Breast epithelium (tissue), 4 donors: ENCODE measurements at regions not wholly inside any gene's neighbourhood (a gene's known extent, or its start where the extent isn't known, plus 50 kb on each side); places are given as distances from the start of the nearest gene placed in this dataset.

Experiments used
- DNase-seq, 2 donors: peaks; one replicate each; pipeline ENCODE4 v3.0.0-alpha.2; 2019; ENCODE audit warnings: low spot score in 2 of 2
- H3K27ac ChIP-seq, 2 donors: fragments of 200-600 bp; sonication (generic) in 1 of 2; one replicate each; pipeline ENCODE4 v1.5.1; 2016 to 2019; ENCODE audit warnings: mild to moderate bottlenecking in 1 of 2
- H3K27me3 ChIP-seq, 2 donors: fragments of 200-600 bp; sonication (generic) in 1 of 2; one replicate each; pipeline versions ENCODE4 v1.5.1 to v1.6.0; 2017 to 2019; ENCODE audit warnings: control low read depth in 1 of 2, mild to moderate bottlenecking in 1 of 2
- H3K36me3 ChIP-seq: fragments of 200-600 bp; one replicate; pipeline ENCODE4 v1.5.1; 2019
- H3K4me1 ChIP-seq, 2 donors: fragments of 200-600 bp; sonication (generic); one replicate each; pipeline ENCODE4 v1.5.1; 2016 to 2019; ENCODE audit warnings: control low read depth in 1 of 2
- H3K4me3 ChIP-seq, 3 donors: fragments of 200-600 bp; sonication (generic); 1 replicate in 2 of 3; 2 replicates in 1 of 3; pipeline ENCODE4 v1.5.1; 2016 to 2019; ENCODE audit warnings: mild to moderate bottlenecking in 3 of 3, moderate library complexity in 2 of 3
- H3K9me3 ChIP-seq, 2 donors: fragments of 200-600 bp; sonication (generic) in 1 of 2; one replicate each; pipeline ENCODE4 v1.5.1; 2016 to 2019; ENCODE audit warnings: control low read depth in 1 of 2
- POLR2A ChIP-seq: fragments of 450-650 bp; IDR thresholded peaks from one replicate; pipeline ENCODE4 v1.6.1; 2016; ENCODE audit warnings: antibody characterized with exemption, mild to moderate bottlenecking, moderate library complexity
- POLR2AphosphoS5 ChIP-seq, 3 donors: sonication (generic); formaldehyde crosslinking; IDR thresholded peaks; one replicate each; pipeline ENCODE4 v1.6.1; 2017; ENCODE audit warnings: antibody characterized with exemption in 3 of 3
- intact Hi-C: fragments of 100-400 bp; cut with DNase I; formaldehyde crosslinking; loops from one replicate; pipeline ENCODE4 v1.15.1; 2023; ENCODE audit warnings: low total_unique reads
- TF ChIP-seq, protein P1 (sequence below), 3 donors: fragments of 450-650 bp; IDR thresholded peaks; one replicate each; pipeline ENCODE4 v1.5.1; 2016 to 2017; ENCODE audit warnings: antibody characterized with exemption in 3 of 3, mild to moderate bottlenecking in 3 of 3, moderate library complexity in 3 of 3

- Histone ChIP-seq H3K4me3 (no peak overlapping the region), H3K36me3 (no peaks in the 10 kb centered on the region), H3K9me3 (no peaks in the 10 kb centered on the region), H3K4me1 (no peaks in the 10 kb centered on the region), H3K27me3 (no peaks in the 10 kb centered on the region), H3K27ac (no peak overlapping the region)
- intact Hi-C loops = no loop called here
- no peak for DNase-seq
- TF ChIP-seq POLR2AphosphoS5 (IDR thresholded peaks at IDR 0.05) = no peak
- no peak for TF ChIP-seq POLR2A
- TF ChIP-seq, protein P1, sequence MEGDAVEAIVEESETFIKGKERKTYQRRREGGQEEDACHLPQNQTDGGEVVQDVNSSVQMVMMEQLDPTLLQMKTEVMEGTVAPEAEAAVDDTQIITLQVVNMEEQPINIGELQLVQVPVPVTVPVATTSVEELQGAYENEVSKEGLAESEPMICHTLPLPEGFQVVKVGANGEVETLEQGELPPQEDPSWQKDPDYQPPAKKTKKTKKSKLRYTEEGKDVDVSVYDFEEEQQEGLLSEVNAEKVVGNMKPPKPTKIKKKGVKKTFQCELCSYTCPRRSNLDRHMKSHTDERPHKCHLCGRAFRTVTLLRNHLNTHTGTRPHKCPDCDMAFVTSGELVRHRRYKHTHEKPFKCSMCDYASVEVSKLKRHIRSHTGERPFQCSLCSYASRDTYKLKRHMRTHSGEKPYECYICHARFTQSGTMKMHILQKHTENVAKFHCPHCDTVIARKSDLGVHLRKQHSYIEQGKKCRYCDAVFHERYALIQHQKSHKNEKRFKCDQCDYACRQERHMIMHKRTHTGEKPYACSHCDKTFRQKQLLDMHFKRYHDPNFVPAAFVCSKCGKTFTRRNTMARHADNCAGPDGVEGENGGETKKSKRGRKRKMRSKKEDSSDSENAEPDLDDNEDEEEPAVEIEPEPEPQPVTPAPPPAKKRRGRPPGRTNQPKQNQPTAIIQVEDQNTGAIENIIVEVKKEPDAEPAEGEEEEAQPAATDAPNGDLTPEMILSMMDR (IDR thresholded peaks at IDR 0.05) = no peak
Observed at GRCh38 chr4:175350246-175350645, 432.1 kb downstream of the ADAM29 start.

- Histone ChIP-seq H3K36me3 (no peaks in the 10 kb centered on the region), H3K27ac (no peak overlapping the region), H3K4me1 (no peaks in the 10 kb centered on the region), H3K9me3 (no peaks in the 10 kb centered on the region), H3K4me3 (no peak overlapping the region), H3K27me3 (no peaks in the 10 kb centered on the region)
- TF ChIP-seq POLR2A (no peak), POLR2AphosphoS5 (IDR thresholded peaks at IDR 0.05) (no peak)
- TF ChIP-seq, protein P1 (IDR thresholded peaks at IDR 0.05) = no peak
- no peak for DNase-seq
- intact Hi-C loops = no loop called here
Observed at GRCh38 chr4:175351473-175351872, 433.3 kb downstream of the ADAM29 start.

DNA sequence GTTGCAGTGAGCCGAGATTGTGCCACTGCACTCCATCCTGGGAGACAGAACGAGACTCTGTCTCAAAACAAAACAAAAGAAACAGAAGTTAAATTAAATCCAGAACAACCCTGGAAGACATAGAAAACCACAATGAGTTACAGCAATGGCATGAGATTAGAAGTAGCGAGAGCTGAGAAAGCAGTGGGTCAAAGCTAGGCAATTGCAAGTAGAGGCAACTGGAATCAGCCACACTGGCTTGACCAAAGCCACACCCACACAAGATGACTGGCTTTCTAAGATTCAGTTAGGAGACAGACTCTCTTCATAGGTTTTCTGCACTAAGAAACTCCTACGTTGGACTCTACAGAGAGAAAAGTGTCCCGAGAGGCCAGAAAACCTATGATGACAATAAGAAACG, 443.0 kb downstream of the GPM6A start:
- Histone ChIP-seq H3K4me1 (no peaks in the 10 kb centered on the region), H3K36me3 (no peaks in the 10 kb centered on the region), H3K27ac (no peak overlapping the region), H3K4me3 (no peak overlapping the region), H3K9me3 (no peaks in the 10 kb centered on the region), H3K27me3 (no peaks in the 10 kb centered on the region)
- DNase-seq = no peak
- TF ChIP-seq POLR2AphosphoS5 (IDR thresholded peaks at IDR 0.05) (no peak), POLR2A (no peak)
- TF ChIP-seq, protein P1 (IDR thresholded peaks at IDR 0.05) = no peak
- intact Hi-C loops = no loop called here

DNA sequence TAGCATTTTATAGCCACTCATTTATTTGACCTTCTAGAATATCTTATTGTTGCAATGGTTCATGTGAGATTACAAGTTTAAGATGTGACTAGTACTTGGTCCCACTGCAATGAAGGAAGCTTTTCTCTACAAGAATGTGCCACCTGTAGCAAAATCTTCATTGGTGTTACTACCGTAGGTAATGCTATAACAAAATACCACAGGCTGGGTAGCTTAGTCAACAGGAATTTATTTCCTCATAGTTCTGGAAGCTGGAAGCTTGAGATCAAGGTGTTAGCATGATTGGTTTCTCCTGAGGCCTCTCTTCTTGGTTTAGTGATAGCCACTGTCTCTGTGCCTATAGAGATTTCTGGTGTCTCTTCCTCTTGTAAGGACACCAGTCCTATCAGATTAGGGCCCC, 441.0 kb downstream of the GPM6A start:
- no peak overlapping the region for H3K4me3 ChIP-seq
- TF ChIP-seq, protein P1 (IDR thresholded peaks at IDR 0.05) = no peak
- TF ChIP-seq POLR2AphosphoS5 (IDR thresholded peaks at IDR 0.05) (no peak), POLR2A (no peak)
- H3K27ac ChIP-seq = no peak overlapping the region
- no peaks in the 10 kb centered on the region for H3K27me3 ChIP-seq
- H3K4me1 ChIP-seq = no peaks in the 10 kb centered on the region
- no peaks in the 10 kb centered on the region for H3K36me3 ChIP-seq
- no peaks in the 10 kb centered on the region for H3K9me3 ChIP-seq
- no peak for DNase-seq
- intact Hi-C loops = no loop called here

- intact Hi-C loops = no loop called here
- TF ChIP-seq POLR2A = no peak
- TF ChIP-seq, protein P1 (IDR thresholded peaks at IDR 0.05) = no peak
- no peak for TF ChIP-seq POLR2AphosphoS5 (IDR thresholded peaks at IDR 0.05)
- no peaks in the 10 kb centered on the region for H3K9me3 ChIP-seq
- H3K27me3 ChIP-seq = no peaks in the 10 kb centered on the region
- H3K27ac ChIP-seq = no peak overlapping the region
- DNase-seq = no peak
- no peaks in the 10 kb centered on the region for H3K4me1 ChIP-seq
- no peaks in the 10 kb centered on the region for H3K36me3 ChIP-seq
- H3K4me3 ChIP-seq = no peak overlapping the region
Observed at GRCh38 chr4:175373031-175373430, 439.0 kb downstream of the GPM6A start.
